ENCODE measurements at regions not wholly inside any gene's neighbourhood (a gene's known extent, or its start where the extent isn't known, plus 50 kb on each side); places are given as distances from the start of the nearest gene placed in this dataset.
A peak's percentile ranks its signal among the peaks of the same experiment; 100 is the strongest.

DNA sequence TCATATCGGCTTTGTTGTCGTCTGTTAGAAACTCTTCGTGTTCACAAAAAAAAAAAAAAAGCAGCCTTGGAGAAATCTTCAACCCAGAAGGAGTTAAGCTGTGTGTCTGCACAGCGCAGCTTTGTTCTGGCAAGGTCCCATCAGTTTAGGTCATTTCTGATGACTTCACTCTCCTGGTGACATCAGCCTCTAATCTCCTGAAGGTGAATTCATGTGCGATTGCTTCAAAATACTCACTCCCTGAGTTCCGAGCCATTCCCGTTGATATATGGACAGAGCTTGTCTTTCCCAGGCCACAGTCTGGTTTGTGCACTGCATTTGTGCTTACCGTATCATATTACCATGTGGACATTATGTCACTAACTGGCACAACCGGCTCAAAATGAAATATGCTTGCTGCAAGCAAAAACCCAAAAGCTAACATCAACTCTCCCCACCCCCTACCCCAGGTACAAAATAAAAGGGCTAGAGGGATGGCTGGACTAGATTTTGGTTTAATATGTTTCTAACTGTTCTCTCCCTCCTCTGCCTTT is 342.4 kb downstream of the KCNRG start:
- DNase-seq (ENCODE audit: low spot score), result peak; percentile 89

DNA sequence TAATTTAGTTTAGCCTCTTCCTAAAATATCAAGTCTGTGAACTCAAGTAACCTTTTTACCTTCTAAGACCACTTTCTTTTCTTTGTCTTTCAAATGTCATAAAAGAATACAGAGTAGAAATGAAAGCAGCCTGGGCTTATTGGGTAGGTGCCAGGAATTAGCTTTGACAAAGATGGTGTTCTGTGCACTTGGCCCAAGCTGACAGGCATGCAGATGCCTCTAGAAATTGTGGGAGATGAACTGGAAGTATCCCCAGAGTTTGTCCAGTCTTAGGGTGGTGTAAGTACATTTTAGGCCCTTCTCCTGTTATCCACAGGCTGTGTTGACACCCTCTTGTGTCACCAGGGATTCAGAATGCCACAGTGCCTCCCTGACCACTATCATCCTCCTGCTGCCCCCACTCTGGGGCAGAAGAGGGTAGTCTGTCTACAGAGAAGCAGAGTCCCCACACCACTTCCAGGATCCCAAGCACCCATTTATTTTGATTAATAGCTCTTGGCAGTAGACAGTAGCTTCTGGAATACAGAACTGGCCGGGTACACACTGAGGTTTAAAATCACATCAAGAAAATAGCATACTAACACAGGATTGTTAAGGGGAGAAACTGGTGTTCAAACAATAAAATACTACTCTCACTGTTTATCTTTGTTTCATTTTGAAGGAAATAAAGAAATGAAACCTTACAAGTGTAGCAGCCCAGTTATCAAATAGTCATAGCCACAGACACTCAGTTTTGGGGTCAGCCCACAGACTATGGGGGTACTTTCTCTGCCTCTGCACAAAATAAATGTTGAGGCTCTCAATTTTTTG is 343.2 kb downstream of the KCNRG start:
- DNase-seq (ENCODE audit: low spot score), result peak; percentile 58

DNA sequence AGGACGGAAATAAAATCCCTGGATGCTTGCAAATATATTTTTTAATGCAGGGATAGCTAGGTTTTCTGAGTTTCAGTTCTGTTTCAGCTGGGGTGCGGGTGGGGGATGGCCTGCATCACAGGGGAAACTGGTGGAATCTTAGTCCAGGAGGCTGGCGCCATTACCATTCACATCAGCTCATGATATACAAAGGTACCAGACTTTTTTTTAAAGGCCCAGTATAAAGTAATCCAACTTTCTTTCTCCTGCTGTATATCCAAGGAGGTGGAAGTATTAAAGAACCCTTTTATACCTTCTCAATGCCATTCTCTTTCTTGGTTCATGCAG is 343.8 kb downstream of the KCNRG start:
- DNase-seq (ENCODE audit: low spot score), result no peak

DNA sequence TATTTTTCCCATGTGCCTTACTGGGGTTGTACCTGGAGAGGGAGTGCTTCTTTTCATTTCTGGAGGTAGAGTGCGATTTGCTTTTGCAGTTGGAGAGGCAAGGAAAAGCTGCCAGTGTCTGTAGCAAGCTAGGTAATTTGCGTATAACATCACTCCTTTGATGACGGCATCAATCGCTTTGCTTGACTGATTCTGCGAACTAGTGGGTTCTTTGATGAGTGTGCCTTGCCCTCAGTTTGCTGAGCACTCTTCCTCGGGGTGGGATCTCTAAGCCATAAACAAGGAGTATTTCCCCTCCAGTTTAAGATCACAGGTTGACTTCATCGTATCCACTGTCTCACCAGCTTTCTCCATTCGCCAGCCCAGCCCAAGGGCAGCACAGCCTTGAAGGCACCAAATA is 344.5 kb downstream of the KCNRG start:
- no peak for DNase-seq (ENCODE audit: low spot score)

DNA sequence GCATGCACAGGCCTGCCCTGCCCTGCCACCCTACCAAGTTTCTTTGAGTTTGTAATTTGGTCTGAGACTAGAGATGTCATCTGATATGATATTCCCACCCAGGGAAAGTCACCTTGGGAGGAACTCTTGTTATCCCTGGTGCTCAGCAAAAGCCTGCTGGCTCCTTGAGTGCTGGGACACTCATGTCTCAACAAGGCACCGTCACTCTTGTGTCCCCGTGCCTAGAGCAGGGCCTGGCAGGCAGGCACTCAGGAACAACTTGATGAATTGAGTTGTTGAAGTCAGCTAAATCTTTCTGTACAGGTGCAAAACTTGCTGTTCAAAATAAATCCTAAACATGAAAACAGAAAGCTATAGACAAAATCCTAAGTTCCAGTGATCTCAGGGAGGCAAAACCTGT is 345.4 kb downstream of the KCNRG start:
- no peak for DNase-seq (ENCODE audit: low spot score)

DNA sequence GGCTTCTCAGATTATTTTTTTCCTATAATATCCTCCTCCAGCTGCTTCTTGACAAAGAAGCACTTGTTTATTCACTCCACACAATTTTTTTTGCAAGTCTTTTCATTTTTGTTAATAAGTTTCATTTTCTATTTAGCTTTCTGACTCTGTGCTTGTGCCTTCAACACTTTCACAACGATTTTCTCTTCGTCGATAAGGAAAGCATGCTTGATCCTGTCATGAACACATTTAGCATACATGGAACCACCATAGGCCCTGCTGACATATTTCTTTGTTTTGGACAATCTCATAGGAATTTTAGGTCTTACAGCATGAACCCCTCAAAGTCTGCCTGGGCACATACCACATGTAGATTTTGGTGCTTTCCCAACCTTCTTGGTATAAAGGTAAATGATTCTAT is 346.0 kb downstream of the KCNRG start:
- DNase-seq (ENCODE audit: low spot score), result no peak

DNA sequence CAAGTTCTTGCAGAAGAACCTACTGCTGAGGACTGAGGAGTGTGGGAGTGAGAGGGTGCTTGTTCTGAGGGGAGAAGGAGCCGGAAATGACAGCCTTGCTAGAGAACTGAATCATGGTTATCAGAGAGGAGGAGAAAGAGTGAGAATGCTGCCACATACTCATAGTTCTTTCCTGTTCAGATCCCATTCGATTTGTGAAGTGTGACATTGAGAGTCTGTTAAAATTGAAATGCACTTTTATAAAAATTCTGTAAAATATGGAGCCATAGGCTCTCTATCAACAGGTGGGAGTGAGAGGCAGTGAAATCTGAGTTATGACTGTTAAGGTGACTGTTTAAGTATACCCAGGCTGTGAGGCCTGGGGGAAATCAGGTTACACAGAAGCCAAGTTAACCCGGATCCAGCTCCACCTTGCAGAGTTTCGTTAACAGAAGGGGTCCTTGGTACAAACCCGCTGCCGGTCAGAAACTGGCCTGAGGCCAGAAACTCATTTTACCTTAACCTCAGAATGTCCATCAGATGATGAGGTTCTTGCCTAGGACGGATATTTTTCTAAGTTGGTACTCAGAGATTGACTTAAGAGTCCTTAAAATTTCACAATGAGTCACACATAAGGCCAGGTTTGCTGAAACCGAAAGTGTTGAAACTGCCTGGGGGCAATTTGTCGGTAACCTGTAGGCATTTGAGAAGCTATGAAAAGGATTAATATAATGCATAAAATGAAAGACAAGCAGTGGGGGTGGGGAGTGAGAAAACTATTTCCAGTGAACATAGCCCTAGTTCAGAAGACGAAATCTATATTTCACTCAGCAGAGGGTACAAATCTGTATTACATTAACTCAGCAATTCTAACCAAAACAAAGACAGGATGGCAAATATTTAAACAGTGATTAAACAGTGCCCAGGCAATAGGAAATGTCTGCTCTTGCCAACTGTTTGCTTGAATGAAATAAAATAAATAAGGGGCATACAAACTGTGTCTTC is 350.5 kb downstream of the KCNRG start:
- DNase-seq (ENCODE audit: low spot score), result no peak

DNA sequence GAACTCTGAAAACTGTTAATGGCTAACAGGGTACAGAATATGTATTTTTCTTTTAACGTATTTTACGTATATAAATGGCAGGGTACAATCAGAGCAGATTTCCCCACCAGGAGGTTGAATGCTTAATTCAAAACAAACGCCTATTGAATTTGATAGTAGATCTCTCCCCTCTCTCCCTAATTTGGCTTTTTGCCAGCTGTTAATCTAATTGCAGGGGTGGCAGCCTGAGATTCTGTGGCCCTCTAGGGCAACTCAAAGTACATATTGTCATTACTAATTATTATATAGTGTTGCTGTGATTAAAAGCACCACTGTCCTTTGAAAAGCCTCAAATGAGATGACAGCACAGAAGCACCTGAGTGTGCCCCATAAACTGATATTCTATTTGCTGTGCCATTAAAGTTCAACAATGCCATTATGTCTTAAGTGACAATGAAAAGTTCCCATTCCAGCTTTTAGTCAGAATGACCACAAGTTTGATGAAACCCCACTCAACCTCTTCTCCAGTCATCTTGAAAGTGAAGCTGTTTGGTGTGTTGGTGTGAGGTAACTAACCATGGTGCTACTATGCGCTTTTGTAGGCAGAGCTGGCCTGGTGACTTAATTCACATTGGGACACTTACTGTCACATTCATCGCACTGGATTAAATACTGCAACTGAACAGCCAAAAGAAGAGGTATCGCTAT is 351.4 kb downstream of the KCNRG start:
- DNase-seq (ENCODE audit: low spot score), result no peak

DNA sequence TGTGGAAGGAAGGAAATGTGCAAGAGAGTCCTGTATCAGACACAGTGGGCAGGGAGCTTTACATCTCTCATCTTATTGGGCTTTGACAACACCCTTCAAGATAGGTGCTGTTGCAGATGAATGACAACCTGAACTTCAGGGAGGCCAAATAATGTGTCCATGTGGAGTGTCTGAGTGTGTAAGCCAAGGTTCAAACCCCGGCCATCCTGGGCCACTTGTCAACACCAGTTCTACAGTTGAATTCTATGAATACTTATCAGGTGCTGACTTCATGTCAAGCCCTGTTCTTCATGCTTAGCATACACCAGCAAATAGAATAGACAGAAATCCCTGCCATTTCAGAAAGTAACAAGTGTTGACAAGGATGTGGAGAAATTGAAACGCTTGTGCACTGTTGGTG is 354.4 kb downstream of the KCNRG start:
- DNase-seq (ENCODE audit: low spot score), result no peak

DNA sequence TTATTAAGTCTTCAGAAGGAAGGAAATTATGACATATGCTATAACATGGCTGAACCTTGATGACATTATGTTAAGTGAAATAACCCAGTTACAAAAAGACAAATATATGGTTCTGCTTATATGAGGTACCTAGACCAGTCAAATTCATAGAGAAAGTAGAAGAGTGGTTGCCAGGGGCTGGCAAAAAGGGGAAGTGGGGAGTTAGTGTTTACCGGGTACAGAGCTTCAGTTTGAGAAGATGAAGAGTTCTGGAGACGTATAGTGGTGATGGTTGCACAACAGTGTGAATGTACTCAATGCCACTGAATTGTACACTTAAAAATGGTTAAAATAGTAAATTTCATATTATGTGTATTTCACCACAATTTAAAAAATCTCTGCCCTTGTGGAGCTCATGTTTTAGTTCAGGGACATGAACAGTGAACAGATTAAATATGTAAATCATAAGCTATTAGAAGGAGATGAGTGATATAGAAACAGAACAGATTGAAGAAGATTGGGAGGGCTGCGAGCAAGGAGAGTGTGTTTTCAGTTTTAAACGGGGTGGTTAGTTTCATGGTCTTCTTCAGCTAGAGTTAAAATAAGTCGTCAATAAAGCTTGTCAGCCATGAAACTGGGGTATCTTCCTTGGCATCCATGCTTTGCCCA is 355.2 kb downstream of the KCNRG start:
- DNase-seq (ENCODE audit: low spot score), result no peak

DNA sequence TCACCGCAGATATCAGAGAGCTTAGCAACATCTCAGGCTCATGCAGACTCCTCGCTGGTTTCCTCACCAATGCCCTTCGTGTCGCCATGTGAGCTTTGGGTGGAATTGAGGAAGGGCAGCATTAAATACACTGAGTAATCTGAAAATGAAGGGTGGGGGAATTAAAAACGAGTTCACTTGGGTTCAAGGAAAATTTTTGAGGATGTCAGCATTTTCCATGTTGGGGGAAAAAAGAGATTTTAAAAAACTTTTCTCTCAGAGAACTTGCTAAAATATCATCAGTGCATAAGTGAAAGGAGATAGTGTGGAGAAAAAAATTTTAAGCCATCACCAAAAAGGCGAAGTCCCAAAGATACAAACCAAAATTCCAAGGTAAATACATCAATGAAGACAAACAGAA is 359.3 kb downstream of the KCNRG start:
- DNase-seq (ENCODE audit: low spot score), result no peak

DNA sequence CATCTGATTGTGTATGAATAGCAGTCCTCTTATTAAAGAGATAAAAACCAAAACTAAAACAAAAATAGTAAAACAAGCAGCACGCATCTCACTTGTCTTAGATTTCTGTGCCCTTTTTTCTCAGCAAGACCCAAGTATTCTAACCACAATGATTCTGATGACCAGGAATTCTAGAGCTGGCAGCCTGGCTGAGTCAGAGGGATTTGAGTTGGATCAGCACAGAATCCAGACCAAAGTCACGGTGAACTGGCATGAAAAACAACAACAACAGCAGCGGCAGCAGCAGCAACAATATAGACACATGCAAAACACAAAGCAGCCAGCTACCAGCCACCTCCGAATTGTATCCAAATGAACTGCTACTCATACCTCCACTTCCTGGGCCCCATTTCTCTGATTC is 360.5 kb downstream of the KCNRG start:
- DNase-seq (ENCODE audit: low spot score), result peak; percentile 78

DNA sequence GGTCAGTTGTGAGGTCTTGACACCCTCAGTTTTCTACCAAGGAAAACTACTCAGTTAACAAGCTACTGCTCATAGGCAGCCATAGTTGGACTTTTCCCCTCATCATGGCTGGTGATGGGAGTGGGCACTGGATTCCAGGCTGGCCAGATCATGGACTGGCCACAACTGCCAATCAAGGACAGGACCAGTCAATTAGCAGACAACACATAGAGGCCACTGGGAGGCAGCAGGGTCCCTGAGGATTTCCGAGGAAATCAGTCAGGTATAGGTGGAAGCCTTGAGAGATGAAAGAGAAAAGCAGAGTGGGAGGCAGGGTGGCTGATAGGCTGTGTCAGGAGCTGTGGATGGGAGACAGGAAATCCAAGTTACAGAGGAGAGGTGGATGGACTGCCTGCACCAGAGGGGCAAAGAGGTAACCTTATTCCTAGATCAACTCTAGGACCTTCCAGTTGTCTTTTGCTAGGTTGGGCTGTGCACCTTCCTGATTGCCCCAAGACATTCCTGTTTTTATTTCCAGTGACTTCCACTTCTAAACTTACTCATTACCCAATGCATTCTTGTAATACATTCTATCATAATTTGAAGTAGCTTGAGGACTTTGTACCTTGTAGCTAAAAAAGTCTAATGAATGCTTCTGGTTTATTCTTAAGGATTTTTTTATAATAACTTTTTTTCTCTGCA is 361.8 kb downstream of the KCNRG start:
- no peak for DNase-seq (ENCODE audit: low spot score)

DNA sequence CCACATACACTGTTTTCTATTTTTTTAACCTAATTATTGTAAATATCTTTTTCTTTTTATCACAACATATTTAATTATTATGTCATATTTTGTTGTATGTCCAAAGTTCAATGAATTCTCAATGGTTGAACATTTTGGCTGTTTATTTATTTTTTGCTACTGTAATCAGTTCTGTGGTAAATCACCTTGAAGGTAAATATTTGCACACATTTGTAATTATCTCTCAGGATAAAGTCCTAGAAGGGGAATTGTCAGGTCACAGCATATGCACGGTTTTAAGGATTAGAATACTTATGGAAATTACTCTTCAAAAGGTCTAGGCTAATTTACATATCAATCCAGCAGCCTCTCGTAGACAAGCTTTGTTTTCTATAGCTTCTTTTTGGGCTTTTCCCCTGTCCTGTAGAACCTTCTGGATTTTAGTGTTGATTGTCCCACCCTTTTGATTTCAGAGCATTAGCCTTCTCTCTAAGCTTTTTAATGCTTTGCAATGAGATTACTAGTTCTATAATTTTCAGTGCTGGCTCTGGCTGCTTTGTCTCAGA is 362.6 kb downstream of the KCNRG start:
- DNase-seq (ENCODE audit: low spot score), result no peak

DNA sequence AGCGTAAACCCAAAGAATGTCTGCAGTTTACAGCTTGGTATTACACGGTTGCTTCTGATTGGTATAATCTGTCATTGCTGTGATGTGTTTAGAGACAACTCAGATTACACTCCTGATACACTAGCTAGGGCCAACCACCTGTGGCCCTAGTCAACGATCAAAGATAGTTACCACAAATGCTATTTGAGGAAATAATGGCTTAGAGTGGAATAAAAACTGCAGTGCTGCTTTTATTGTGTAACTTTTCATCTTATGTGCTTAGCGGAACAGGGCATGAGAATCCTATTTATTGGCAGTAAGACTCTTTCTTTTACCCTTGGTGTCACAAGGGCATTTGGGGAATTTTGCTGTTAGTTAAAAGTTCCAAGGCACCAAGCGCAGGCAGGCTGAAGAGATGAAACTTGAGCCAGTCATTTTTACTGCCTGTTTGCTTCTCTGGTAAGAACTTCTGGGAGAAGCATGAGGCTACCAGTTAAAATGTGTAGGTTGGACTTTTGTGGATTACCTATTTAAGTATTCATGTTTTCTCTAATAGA is 363.3 kb downstream of the KCNRG start:
- DNase-seq (ENCODE audit: low spot score), result no peak

DNA sequence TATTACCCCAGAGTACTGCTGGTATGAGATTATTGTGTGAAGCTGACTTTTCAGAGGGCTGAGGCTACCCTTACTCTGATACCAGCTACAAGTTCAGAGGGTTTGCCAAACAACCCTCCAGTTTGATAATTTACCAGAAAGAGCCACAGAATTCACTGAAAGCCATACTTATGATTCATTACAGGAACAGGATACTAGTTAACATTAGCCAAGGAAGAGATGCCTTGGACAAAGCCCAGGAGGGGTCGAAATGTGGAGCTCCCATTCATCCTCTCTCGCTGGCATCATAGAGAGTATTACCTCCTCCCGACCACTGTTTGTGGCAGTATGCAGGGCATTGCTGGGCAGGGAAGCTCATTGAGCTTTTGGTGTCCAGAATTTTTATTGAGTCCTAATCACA is 364.3 kb downstream of the KCNRG start:
- DNase-seq (ENCODE audit: low spot score), result no peak

DNA sequence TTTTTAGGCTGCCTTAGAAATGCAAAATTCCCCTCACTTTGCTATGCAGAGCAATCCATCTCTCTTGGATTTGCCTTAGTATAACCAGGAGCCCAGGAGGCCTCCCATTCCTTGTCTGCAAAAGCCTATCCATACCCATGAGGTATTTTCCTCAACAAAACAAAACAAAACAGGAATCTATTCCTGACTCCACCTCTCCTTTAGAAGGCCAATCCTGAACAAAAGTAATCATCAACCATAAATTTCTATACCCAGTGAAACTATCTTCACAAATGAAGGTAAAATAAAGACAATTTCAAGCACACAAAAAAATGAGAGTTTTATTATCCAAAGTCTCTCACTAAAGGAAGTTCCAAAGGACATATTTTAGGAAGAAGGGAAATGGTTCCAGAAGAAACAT is 365.7 kb downstream of the KCNRG start:
- no peak for DNase-seq (ENCODE audit: low spot score)

DNA sequence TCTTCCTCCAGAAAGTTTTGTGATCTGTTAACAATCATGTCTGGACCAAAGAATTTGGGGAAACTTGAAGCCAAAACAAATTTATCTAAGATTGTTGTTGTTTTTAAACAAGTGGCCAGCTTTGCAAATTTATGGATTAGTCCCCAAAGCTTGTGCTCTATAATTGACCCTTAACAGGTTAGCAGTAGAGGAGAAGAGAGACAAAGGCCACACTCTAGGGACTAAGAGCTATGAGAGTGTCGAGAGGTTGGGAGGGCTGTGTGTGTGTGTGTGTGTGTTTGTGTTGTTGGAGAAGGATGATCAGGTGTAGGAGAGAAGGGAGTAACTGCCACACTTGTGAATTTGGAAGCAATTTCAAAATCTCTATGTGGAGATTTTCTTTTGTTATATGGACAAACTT is 367.3 kb downstream of the KCNRG start:
- DNase-seq (ENCODE audit: low spot score), result no peak

DNA sequence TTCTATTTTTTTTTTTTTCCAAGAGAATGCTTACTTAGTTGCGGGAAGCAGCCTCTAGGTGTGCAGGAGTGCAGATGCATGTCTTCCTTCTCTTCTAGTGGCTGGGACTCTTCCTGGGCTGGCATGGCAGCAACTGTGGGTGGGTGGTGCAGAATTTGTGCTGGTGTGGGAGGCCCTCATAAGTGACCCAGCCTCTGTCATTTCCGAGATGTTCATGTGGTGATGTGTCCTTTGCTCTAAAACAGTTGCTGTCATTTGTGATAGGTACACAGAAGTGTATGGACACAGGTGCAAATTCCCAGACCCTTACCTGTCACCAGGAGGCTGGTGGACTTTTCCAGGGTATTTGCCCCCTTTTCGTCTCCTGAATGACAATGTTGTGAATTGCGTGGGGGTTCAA is 367.7 kb downstream of the KCNRG start:
- no peak for DNase-seq (ENCODE audit: low spot score)

DNA sequence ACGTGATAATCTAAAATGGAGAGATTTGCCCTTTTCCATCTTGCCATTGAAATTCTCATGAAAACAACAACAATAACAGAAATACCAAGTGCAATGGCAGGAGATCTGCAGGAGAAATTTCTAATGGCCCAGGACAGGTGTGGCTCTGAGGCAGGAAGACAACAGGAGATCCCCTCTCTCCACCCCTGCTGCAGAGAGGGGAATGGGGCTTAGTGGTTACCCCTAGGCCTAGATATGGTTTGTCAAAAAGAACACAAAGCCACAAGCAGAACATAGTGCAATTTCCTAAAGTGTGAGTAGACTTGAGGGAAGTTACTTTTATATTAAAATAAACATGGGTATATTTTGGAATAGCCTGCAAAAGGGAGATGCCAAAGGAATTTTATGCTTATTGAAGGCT is 369.5 kb downstream of the KCNRG start:
- DNase-seq (ENCODE audit: low spot score), result no peak

All from umbilical cord (tissue), 1 donor.